ENCODE measurements at regions not wholly inside any gene's neighbourhood (a gene's known extent, or its start where the extent isn't known, plus 50 kb on each side); places are given as distances from the start of the nearest gene placed in this dataset.

DNA sequence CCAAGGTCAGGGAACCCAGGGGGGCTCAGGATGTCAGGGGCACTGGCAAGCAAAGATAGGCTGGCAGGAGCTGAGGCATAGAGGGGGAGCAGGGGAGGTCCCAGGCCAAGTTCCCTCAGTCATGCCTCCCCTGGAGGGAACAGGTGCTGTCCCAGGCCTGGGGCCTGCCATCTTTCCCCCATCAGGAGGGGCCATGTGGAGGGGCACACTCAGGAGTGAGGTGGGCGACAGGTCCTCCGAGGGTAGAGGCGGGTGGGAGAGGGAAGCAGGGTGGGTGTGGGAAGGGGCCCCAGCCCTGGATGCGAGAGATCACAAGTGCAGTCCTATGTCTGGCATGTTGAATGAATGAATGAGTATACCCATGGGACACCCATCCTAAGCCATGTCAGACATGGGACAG lies 127.7 kb upstream of the GLI2 start:
- no peak overlapping the region for H3T11ph ChIP-seq (ENCODE audit: low read length)
- no peak overlapping the region for H2AK5ac ChIP-seq (ENCODE audit: insufficient read length, low read length)
- H2BK15ac ChIP-seq (ENCODE audit: low read depth, low read length), result no peak overlapping the region
- H3K9me3 ChIP-seq (ENCODE audit: control insufficient read depth, low read depth, low read length), result no peaks in the 10 kb centered on the region
- H3K27me3 ChIP-seq (ENCODE audit: insufficient read depth, low read length), result no peaks in the 10 kb centered on the region
- no peak overlapping the region for H3K4ac ChIP-seq (ENCODE audit: low read depth, low read length)
- no peak overlapping the region for H2BK20ac ChIP-seq (ENCODE audit: low read depth, low read length, poor library complexity, severe bottlenecking)
- H2BK120ac ChIP-seq (ENCODE audit: low read depth, low read length, poor library complexity, severe bottlenecking), result no peak overlapping the region
- peaks cover 89% of the 10 kb centered on the region for H3K27me3 Mint-ChIP-seq (ENCODE audit: low read depth)
- TF ChIP-seq, protein P1, sequence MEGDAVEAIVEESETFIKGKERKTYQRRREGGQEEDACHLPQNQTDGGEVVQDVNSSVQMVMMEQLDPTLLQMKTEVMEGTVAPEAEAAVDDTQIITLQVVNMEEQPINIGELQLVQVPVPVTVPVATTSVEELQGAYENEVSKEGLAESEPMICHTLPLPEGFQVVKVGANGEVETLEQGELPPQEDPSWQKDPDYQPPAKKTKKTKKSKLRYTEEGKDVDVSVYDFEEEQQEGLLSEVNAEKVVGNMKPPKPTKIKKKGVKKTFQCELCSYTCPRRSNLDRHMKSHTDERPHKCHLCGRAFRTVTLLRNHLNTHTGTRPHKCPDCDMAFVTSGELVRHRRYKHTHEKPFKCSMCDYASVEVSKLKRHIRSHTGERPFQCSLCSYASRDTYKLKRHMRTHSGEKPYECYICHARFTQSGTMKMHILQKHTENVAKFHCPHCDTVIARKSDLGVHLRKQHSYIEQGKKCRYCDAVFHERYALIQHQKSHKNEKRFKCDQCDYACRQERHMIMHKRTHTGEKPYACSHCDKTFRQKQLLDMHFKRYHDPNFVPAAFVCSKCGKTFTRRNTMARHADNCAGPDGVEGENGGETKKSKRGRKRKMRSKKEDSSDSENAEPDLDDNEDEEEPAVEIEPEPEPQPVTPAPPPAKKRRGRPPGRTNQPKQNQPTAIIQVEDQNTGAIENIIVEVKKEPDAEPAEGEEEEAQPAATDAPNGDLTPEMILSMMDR (conservative IDR thresholded peaks at IDR 0.05), result no peak
- no peak overlapping the region for H4K91ac ChIP-seq (ENCODE audit: insufficient read length, low read depth, low read length)
- no peak overlapping the region for H3K27ac ChIP-seq (ENCODE audit: insufficient read length, low read depth, low read length)
- WGBS (ENCODE audit: extremely low coverage, insufficient read length, low lambda C conversion rate), result no CpG with 5 or more reads among the region's 4 CpGs
- H3K79me2 ChIP-seq (ENCODE audit: insufficient read depth, low read length), result no peaks in the 10 kb centered on the region
- no peaks in the 10 kb centered on the region for H4K20me1 ChIP-seq (ENCODE audit: control insufficient read depth, insufficient read depth, insufficient read length)
- H3K36me3 Mint-ChIP-seq (ENCODE audit: insufficient read depth in 1 of 3, low read depth in 3 of 3), result no peaks in the 10 kb centered on the region
- peaks cover 3% of the 10 kb centered on the region; the same call in 1 of the 2 replicates for H3K4me1 ChIP-seq (ENCODE audit: insufficient read depth, low read length)
- peaks cover 32 to 42% of the 10 kb centered on the region in 2 experiments for H3K4me1 Mint-ChIP-seq
- no peak overlapping the region for H3K4me3 Mint-ChIP-seq
- no peak overlapping the region for H3K9ac ChIP-seq (ENCODE audit: extremely low read depth, insufficient read length, low read length)
- no peak overlapping the region for H4K5ac ChIP-seq (ENCODE audit: insufficient read length, low read depth, low read length)
- H4K8ac ChIP-seq (replicated peaks; ENCODE audit: insufficient read length, low read depth, low read length), result no peak overlapping the region
- DNase-seq, result no peak
- H3K9me3 Mint-ChIP-seq, result no peaks in the 10 kb centered on the region
- H3K4me2 ChIP-seq (ENCODE audit: insufficient read depth, insufficient read length, low read length), result no peak overlapping the region
- no peaks in the 10 kb centered on the region for H3K23me2 ChIP-seq (ENCODE audit: insufficient read length, low read depth, low read length, poor library complexity, severe bottlenecking)
- H3K56ac ChIP-seq (ENCODE audit: insufficient read length, low read depth, low read length), result no peak overlapping the region
- no peak overlapping the region for H3K18ac ChIP-seq (ENCODE audit: insufficient read length, low read depth, low read length)
- no peak overlapping the region for H3K23ac ChIP-seq (ENCODE audit: insufficient read length, low read depth, low read length)
- no peak overlapping the region for H2AFZ ChIP-seq (ENCODE audit: low read length)
- H2BK12ac ChIP-seq (ENCODE audit: insufficient read length, low read depth, low read length), result no peak overlapping the region
- no peak overlapping the region; the same call in 1 of the 2 replicates for H3K14ac ChIP-seq (ENCODE audit: insufficient read depth, low read length)
- no peak overlapping the region for H3K27ac Mint-ChIP-seq
- H2BK5ac ChIP-seq (ENCODE audit: insufficient read length, low read length), result no peak overlapping the region
- H3K79me1 ChIP-seq (ENCODE audit: insufficient read depth, low read depth, low read length, poor library complexity, severe bottlenecking), result no peaks in the 10 kb centered on the region

Measured in H9 (cell line).